DND-41 (cell line): ENCODE measurements at regions not wholly inside any gene's neighbourhood (a gene's known extent, or its start where the extent isn't known, plus 50 kb on each side); places are given as distances from the start of the nearest gene placed in this dataset.

Experiments
- ATAC-seq: fragments of 200-7000 bp; cut with Tn5 transposase; 3 replicates; pipeline ENCODE4 v1.9.1; 2021; ENCODE audit warnings: low read depth; ENCODE audit not compliant: insufficient read depth
- DNase-seq: peaks from one replicate; pipeline ENCODE4 v3.0.0-alpha.2; 2020
- H2AFZ ChIP-seq: 2 replicates; pipeline ENCODE4 v1.6.0; 2012; ENCODE audit warnings: low read depth, low read length
- H3K27ac ChIP-seq: 2 replicates; pipeline ENCODE4 v1.5.1; 2012; ENCODE audit warnings: low read length, inconsistent platforms
- H3K27me3 ChIP-seq: fragments of 200-600 bp; sonication (generic); 2 replicates; pipeline ENCODE4 v1.6.0; 2012; ENCODE audit warnings: low read length, mild to moderate bottlenecking, inconsistent platforms; ENCODE audit not compliant: insufficient read depth, poor library complexity
- H3K36me3 ChIP-seq: 2 replicates; pipeline ENCODE4 v1.5.1; 2012; ENCODE audit warnings: low read length, inconsistent platforms; ENCODE audit not compliant: insufficient read depth
- H3K4me1 ChIP-seq: 2 replicates; pipeline ENCODE4 v1.5.1; 2012; ENCODE audit warnings: mild to moderate bottlenecking, low read length; ENCODE audit not compliant: insufficient read depth
- H3K4me2 ChIP-seq: 2 replicates; pipeline ENCODE4 v1.6.0; 2012; ENCODE audit warnings: mild to moderate bottlenecking, moderate library complexity, low read length, inconsistent platforms; ENCODE audit not compliant: insufficient read depth
- H3K4me3 ChIP-seq, 2 experiments: fragments of 200-600 bp in 1 of 2; shearing (Covaris generic) in 1 of 2; 2 replicates each; pipeline ENCODE4 v1.5.1; 2012 to 2016; ENCODE audit warnings: inconsistent platforms in 2 of 2, low read length in 2 of 2, mild to moderate bottlenecking in 2 of 2, low read depth in 1 of 2, moderate library complexity in 1 of 2
- H3K79me2 ChIP-seq: 2 replicates; pipeline ENCODE4 v1.6.0; 2012; ENCODE audit warnings: low read length, inconsistent platforms; ENCODE audit not compliant: insufficient read depth
- H3K9ac ChIP-seq: 2 replicates; pipeline ENCODE4 v1.6.0; 2012; ENCODE audit warnings: low read depth, mild to moderate bottlenecking, inconsistent platforms, low read length, moderate library complexity
- H3K9me3 ChIP-seq: 2 replicates; pipeline ENCODE4 v1.5.1; 2012; ENCODE audit warnings: low read length, moderate library complexity, mild to moderate bottlenecking, inconsistent platforms; ENCODE audit not compliant: insufficient read depth, severe bottlenecking
- H4K20me1 ChIP-seq: 2 replicates; pipeline ENCODE4 v1.6.0; 2012; ENCODE audit warnings: low read length; ENCODE audit not compliant: insufficient read depth
- CTCF ChIP-seq: IDR thresholded peaks from 2 replicates; pipeline ENCODE4 v1.5.1; 2012; ENCODE audit warnings: borderline replicate concordance, low read length, moderate library complexity, mild to moderate bottlenecking; ENCODE audit not compliant: poor library complexity, severe bottlenecking; ENCODE audit errors: extremely low read depth
- EZH2 ChIP-seq: IDR thresholded peaks from 3 replicates; pipeline ENCODE4 v1.6.1; 2012; ENCODE audit warnings: borderline replicate concordance, low read depth, mild to moderate bottlenecking, moderate library complexity, low read length, inconsistent platforms; ENCODE audit not compliant: severe bottlenecking

- no peak for DNase-seq
- Histone ChIP-seq H3K9me3 (no peaks in the 10 kb centered on the region), H3K36me3 (no peaks in the 10 kb centered on the region), H3K79me2 (no peaks in the 10 kb centered on the region), H4K20me1 (no peaks in the 10 kb centered on the region), H3K4me3 (no peak overlapping the region), H2AFZ (no peak overlapping the region), H3K4me2 (no peak overlapping the region), H3K9ac (no peak overlapping the region), H3K27me3 (no peaks in the 10 kb centered on the region), H3K4me1 (no peaks in the 10 kb centered on the region), H3K27ac (no peak overlapping the region)
- TF ChIP-seq CTCF (no peak), EZH2 (no peak)
- no peak for ATAC-seq
These were observed 109.9 kb downstream of the AHR start for GRCh38 chr7:17408245-17408903.

DNA sequence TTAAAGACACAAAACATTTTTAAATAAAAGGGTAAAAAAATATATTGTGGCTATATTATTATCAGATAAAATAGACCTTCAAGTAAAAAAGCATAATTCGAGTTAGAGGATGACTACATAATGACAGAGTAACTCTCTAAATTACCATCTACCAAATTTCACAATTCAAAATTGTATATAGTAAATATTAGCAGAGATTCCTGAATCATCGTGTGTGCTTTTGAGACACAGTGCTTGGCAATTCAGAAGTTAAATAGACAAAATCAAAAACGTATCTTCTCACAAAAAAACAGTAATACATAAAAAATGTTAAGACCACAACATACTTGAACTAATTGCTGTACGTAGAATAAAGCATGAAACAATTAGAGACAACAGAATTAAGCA is 110.4 kb downstream of the AHR start:
- no peak overlapping the region for H3K4me2 ChIP-seq
- no peak overlapping the region for H3K27ac ChIP-seq
- no peak overlapping the region for H2AFZ ChIP-seq
- ATAC-seq (no peak), DNase-seq (no peak)
- no peak overlapping the region for H3K4me3 ChIP-seq
- H3K4me1 ChIP-seq = no peaks in the 10 kb centered on the region
- H3K36me3 ChIP-seq = no peaks in the 10 kb centered on the region
- no peaks in the 10 kb centered on the region for H4K20me1 ChIP-seq
- no peak overlapping the region for H3K9ac ChIP-seq
- no peaks in the 10 kb centered on the region for H3K79me2 ChIP-seq
- no peaks in the 10 kb centered on the region for H3K27me3 ChIP-seq
- TF ChIP-seq EZH2 (no peak), CTCF (no peak)
- no peaks in the 10 kb centered on the region for H3K9me3 ChIP-seq

- no peak overlapping the region for H3K27ac ChIP-seq
- no peak overlapping the region for H3K4me3 ChIP-seq
- H3K4me1 ChIP-seq = no peaks in the 10 kb centered on the region
- H3K9me3 ChIP-seq = no peaks in the 10 kb centered on the region
- no peaks in the 10 kb centered on the region for H3K27me3 ChIP-seq
- no peaks in the 10 kb centered on the region for H4K20me1 ChIP-seq
- TF ChIP-seq CTCF (no peak), EZH2 (no peak)
- H3K36me3 ChIP-seq = no peaks in the 10 kb centered on the region
- no peak for ATAC-seq
- H3K9ac ChIP-seq = no peak overlapping the region
- no peaks in the 10 kb centered on the region for H3K79me2 ChIP-seq
- DNase-seq = no peak
- H2AFZ ChIP-seq = no peak overlapping the region
- no peak overlapping the region for H3K4me2 ChIP-seq
These were observed 113.5 kb downstream of the AHR start for GRCh38 chr7:17411922-17412321.

GRCh38 chr7:17412883-17413282 is 114.4 kb downstream of the AHR start:
- no peak for TF ChIP-seq CTCF
- TF ChIP-seq EZH2 = no peak
- Histone ChIP-seq H3K4me3 (no peak overlapping the region), H3K4me1 (no peaks in the 10 kb centered on the region), H3K36me3 (no peaks in the 10 kb centered on the region), H3K9me3 (no peaks in the 10 kb centered on the region), H4K20me1 (no peaks in the 10 kb centered on the region), H3K4me2 (no peak overlapping the region), H3K27ac (no peak overlapping the region), H3K79me2 (no peaks in the 10 kb centered on the region), H3K27me3 (no peaks in the 10 kb centered on the region), H2AFZ (no peak overlapping the region), H3K9ac (no peak overlapping the region)
- DNase-seq = no peak
- ATAC-seq = no peak
